Natural killer cell (primary cell): ENCODE measurements at regions not wholly inside any gene's neighbourhood (a gene's known extent, or its start where the extent isn't known, plus 50 kb on each side); places are given as distances from the start of the nearest gene placed in this dataset.

Source experiments
- ATAC-seq, 3 donors: fragments of 150-1000 bp in 2 of 3; fragments of 200-7000 bp in 1 of 3; cut with Tn5 transposase; 1 replicate in 1 of 3; 2 replicates in 2 of 3; pipeline ENCODE4 v1.10.0; 2021; ENCODE audit warnings: mild to moderate bottlenecking in 2 of 3, moderate library complexity in 2 of 3
- DNase-seq, 2 donors: peaks; one replicate each; pipeline versions ENCODE4 v3.0.0 to v3.0.0-alpha.2; 2013 to 2021; ENCODE audit warnings: mixed read lengths in 1 of 2
- H3K27ac ChIP-seq: one replicate; pipeline ENCODE4 v1.5.1; 2013; ENCODE audit warnings: mild to moderate bottlenecking, low read length
- H3K27me3 ChIP-seq: one replicate; pipeline ENCODE4 v1.6.1; 2013; ENCODE audit warnings: low read length; ENCODE audit not compliant: control insufficient read depth, insufficient read depth
- H3K36me3 ChIP-seq: one replicate; pipeline ENCODE4 v1.6.1; 2013; ENCODE audit warnings: low read length; ENCODE audit not compliant: control insufficient read depth, insufficient read depth
- H3K4me1 ChIP-seq: one replicate; pipeline ENCODE4 v1.6.1; 2013; ENCODE audit warnings: low read length; ENCODE audit not compliant: control insufficient read depth, insufficient read depth
- H3K4me3 ChIP-seq: one replicate; pipeline ENCODE4 v1.5.1; 2013; ENCODE audit warnings: low read length
- H3K9me3 ChIP-seq: one replicate; pipeline ENCODE4 v1.6.1; 2013; ENCODE audit warnings: low read length; ENCODE audit not compliant: control insufficient read depth, insufficient read depth
- H3K27ac Mint-ChIP-seq, 2 donors: one replicate each; pipeline ENCODE4 v1.8.0; 2022; ENCODE audit warnings: mild to moderate bottlenecking in 2 of 2, mixed read lengths in 2 of 2, moderate library complexity in 1 of 2
- H3K27me3 Mint-ChIP-seq, 2 donors: one replicate each; pipeline ENCODE4 v1.8.0; 2022; ENCODE audit warnings: low read depth in 2 of 2, mixed read lengths in 2 of 2
- H3K36me3 Mint-ChIP-seq: one replicate; pipeline ENCODE4 v1.8.0; 2022; ENCODE audit warnings: mixed read lengths
- H3K4me1 Mint-ChIP-seq, 2 donors: one replicate each; pipeline ENCODE4 v1.8.0; 2022; ENCODE audit warnings: mixed read lengths in 2 of 2
- H3K4me3 Mint-ChIP-seq: one replicate; pipeline ENCODE4 v1.8.0; 2022; ENCODE audit warnings: mild to moderate bottlenecking, moderate library complexity, mixed read lengths
- H3K9me3 Mint-ChIP-seq, 2 donors: one replicate each; pipeline ENCODE4 v1.8.0; 2022; ENCODE audit warnings: mixed read lengths in 2 of 2
- WGBS: methylation state at CpG from one replicate; pipeline ENCODE4 v1.1.7; 2013; ENCODE audit warnings: missing lambda C conversion rate; ENCODE audit not compliant: insufficient coverage; 5-methylcytosine and 5-hydroxymethylcytosine counted together
- intact Hi-C: fragments of 100-400 bp; cut with micrococcal nuclease; formaldehyde crosslinking; loops from one replicate; pipeline ENCODE4 v1.14.2; 2022
- TF ChIP-seq, protein P1 (sequence below): fragments of 200-600 bp; IDR thresholded peaks from one replicate; pipeline ENCODE4 v1.8.0; 2022; ENCODE audit warnings: antibody characterized with exemption

DNA sequence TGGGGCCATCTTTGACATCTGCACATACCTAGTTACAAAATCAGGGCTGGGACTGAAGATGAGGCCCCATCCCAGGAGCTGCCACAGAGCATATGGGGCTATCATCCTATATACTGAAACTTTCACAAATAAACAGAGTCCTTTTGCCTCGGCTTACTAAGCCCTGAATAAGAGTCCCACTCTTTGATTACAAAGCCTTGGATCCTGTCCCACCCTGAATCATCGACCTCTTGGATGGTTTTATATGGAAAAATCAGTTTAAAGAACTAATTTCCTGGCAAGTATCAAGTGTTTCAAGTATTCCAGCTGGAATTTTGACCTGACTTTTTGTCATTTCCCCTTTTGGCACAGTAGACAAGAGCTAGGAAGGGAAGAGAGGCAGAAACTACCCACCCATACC is 331.3 kb upstream of the FRG2C start:
- Histone ChIP-seq H3K9me3 (no peaks in the 10 kb centered on the region), H3K27me3 (no peaks in the 10 kb centered on the region), H3K4me3 (no peak overlapping the region), H3K36me3 (no peaks in the 10 kb centered on the region), H3K4me1 (no peaks in the 10 kb centered on the region), H3K27ac (no peak overlapping the region)
- intact Hi-C loops, result no loop called here
- 29% methylated on average over 2 of the region's 2 CpGs for WGBS
- DNase-seq (no peak), ATAC-seq (no peak)
- Mint-ChIP-seq H3K9me3 (no peaks in the 10 kb centered on the region), H3K27me3 (no peaks in the 10 kb centered on the region), H3K36me3 (no peaks in the 10 kb centered on the region), H3K4me1 (no peaks in the 10 kb centered on the region), H3K27ac (no peak overlapping the region), H3K4me3 (no peak overlapping the region)
- TF ChIP-seq, protein P1, sequence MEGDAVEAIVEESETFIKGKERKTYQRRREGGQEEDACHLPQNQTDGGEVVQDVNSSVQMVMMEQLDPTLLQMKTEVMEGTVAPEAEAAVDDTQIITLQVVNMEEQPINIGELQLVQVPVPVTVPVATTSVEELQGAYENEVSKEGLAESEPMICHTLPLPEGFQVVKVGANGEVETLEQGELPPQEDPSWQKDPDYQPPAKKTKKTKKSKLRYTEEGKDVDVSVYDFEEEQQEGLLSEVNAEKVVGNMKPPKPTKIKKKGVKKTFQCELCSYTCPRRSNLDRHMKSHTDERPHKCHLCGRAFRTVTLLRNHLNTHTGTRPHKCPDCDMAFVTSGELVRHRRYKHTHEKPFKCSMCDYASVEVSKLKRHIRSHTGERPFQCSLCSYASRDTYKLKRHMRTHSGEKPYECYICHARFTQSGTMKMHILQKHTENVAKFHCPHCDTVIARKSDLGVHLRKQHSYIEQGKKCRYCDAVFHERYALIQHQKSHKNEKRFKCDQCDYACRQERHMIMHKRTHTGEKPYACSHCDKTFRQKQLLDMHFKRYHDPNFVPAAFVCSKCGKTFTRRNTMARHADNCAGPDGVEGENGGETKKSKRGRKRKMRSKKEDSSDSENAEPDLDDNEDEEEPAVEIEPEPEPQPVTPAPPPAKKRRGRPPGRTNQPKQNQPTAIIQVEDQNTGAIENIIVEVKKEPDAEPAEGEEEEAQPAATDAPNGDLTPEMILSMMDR, result no peak

DNA sequence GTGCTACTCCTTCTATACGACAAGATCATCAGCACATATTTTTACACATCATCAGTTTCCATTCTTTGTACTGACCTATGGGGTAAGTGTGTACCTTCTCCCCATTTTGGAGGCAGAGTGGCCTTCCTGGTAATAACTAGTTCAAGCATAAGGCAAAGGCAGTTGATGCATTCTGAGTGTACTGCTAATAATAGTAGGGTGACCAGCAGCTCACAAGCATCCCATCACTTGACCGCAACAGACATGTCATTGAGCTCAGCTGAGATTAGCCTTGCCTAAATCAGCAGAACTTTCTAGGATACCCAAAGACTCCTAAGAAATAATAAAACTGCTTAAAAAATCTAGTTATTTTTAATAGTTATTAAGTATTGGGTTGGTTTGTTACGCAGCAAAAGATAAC is 329.8 kb upstream of the FRG2C start:
- intact Hi-C loops, result no loop called here
- H3K9me3 ChIP-seq, result no peaks in the 10 kb centered on the region

DNA sequence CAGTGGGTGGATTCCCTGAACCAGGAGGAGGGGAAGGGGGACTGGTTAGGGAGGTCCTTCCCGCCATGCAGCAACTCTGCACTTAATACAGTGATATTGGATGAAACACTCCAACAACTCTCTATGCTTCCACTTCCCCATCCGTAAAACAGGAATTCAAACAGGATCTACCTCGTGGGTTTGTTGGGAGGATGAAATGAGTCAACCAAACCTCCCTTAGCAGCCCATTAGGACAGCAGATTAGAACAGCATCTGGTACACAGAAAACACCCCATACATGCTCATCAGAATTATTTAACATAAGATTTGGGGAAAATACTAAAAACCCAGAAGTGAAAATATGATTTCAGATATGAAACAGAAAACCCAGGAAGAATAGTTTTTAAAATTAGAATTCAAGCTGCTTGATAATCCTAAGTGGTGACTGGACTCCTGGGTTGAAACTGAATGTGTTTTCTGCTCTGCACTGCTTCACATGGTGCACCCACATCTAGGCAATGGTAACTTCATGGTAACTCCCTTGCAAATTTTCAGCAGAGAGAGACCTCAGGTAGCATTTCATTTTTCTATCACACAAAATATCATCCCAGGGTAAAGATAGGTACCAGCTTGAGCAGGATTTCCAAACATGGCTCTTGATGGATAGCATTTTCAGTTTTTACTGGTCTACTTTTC is 326.8 kb upstream of the FRG2C start:
- DNase-seq, result no peak
- Mint-ChIP-seq H3K9me3 (no peaks in the 10 kb centered on the region), H3K4me1 (no peaks in the 10 kb centered on the region), H3K36me3 (no peaks in the 10 kb centered on the region), H3K4me3 (no peak overlapping the region), H3K27ac (no peak overlapping the region), H3K27me3 (no peaks in the 10 kb centered on the region)
- no peaks in the 10 kb centered on the region for H3K9me3 ChIP-seq
- no peak overlapping the region for H3K27ac ChIP-seq
- H3K4me3 ChIP-seq, result no peak overlapping the region
- TF ChIP-seq, protein P1, result no peak
- WGBS, result no CpG with 5 or more reads among the region's 3 CpGs
- intact Hi-C loops, result no loop called here
- no peaks in the 10 kb centered on the region for H3K36me3 ChIP-seq
- H3K27me3 ChIP-seq, result no peaks in the 10 kb centered on the region
- no peak for ATAC-seq
- no peaks in the 10 kb centered on the region for H3K4me1 ChIP-seq

More for the DNA sequence above, 329.8 kb upstream of the FRG2C start:
- Mint-ChIP-seq H3K36me3 (no peaks in the 10 kb centered on the region), H3K4me1 (no peaks in the 10 kb centered on the region), H3K9me3 (no peaks in the 10 kb centered on the region), H3K4me3 (no peak overlapping the region), H3K27me3 (no peaks in the 10 kb centered on the region), H3K27ac (no peak overlapping the region)
- Histone ChIP-seq H3K4me1 (no peaks in the 10 kb centered on the region), H3K4me3 (no peak overlapping the region), H3K27ac (no peak overlapping the region), H3K27me3 (no peaks in the 10 kb centered on the region), H3K36me3 (no peaks in the 10 kb centered on the region)
- 93% methylated on average over 2 of the region's 3 CpGs for WGBS
- DNase-seq, result no peak
- no peak for ATAC-seq
- TF ChIP-seq, protein P1, result no peak

DNA sequence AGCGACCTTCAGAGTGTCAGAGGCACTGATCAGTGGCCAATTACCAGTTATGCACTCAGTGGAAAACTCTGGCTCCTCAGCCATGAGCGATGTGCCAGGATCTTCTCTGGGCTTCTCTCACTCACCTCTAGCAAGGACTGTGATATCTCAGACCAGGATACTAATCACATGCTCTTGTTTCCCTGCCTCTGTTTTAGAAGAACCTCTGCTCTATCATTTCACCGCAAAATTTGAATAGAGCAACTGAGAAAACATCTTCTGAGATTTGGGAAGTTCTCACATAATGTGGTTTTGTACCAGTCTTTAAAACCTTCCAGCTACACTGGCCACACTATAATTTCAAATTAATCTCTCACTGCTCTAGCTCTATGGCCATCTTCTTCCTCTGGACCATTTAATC is 325.8 kb upstream of the FRG2C start:
- intact Hi-C loops, result no loop called here
- Mint-ChIP-seq H3K27me3 (no peaks in the 10 kb centered on the region), H3K27ac (no peak overlapping the region), H3K9me3 (no peaks in the 10 kb centered on the region), H3K36me3 (no peaks in the 10 kb centered on the region), H3K4me1 (no peaks in the 10 kb centered on the region), H3K4me3 (no peak overlapping the region)
- Histone ChIP-seq H3K9me3 (no peaks in the 10 kb centered on the region), H3K27ac (no peak overlapping the region), H3K27me3 (no peaks in the 10 kb centered on the region), H3K36me3 (no peaks in the 10 kb centered on the region), H3K4me1 (no peaks in the 10 kb centered on the region), H3K4me3 (no peak overlapping the region)
- 79% methylated on average over 3 of the region's 3 CpGs for WGBS
- no peak for DNase-seq
- TF ChIP-seq, protein P1, result no peak
- no peak for ATAC-seq
